ENCODE measurements at regions not wholly inside any gene's neighbourhood (a gene's known extent, or its start where the extent isn't known, plus 50 kb on each side); places are given as distances from the start of the nearest gene placed in this dataset.
"Not testable (repeated sequence)": the region's sequence is repeated elsewhere in the genome, so short reads cannot be mapped to it uniquely, and the experiment has no call there.

DNA sequence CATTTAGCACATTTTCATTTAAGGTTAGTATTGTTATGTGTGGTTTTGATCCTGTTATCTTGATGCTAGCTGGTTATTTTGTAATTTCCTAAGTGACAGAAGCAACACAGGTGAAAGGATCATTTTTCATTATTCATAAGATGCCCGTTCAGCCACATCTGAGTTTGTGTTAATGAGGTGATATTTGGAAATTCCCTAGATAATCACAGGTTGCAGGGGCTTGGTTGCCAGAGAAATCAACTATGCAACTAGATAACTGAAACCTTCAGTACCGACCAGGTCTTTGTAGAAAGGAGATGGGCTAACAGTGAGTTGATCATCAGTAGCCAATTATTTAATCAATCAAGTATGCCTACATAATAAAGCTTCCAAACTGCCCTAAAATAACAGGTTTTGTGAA, 121.3 kb upstream of the UFM1 start (continued):
- TF ChIP-seq ZC3H10 (CRISPR knock-in tag; IDR thresholded peaks at IDR 0.05) (no peak), ZNF70 (CRISPR knock-in tag; IDR thresholded peaks at IDR 0.05) (no peak), ZFP30 (CRISPR knock-in tag; IDR thresholded peaks at IDR 0.05) (no peak), ZNF8 (CRISPR knock-in tag; IDR thresholded peaks at IDR 0.05) (no peak), ESRRG (CRISPR knock-in tag; IDR thresholded peaks at IDR 0.05) (no peak)

DNA sequence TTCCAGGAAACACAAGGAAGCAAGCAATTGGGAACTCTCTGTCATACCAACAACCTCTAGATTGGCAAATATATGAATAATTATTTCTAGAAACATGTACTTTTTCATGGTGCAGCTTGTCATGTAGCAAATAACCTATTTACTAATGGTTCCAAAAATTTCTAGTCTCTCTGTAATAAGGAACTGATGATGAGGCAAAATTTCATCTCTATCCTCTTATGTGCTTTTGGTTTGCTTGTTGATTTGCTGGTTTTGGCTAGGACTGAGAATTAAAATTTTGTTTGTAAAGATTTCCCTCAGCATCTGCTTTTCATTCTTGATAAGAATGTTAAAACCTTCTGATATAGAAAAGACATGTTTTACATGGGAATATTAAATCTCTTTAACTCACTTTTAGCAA, 123.2 kb upstream of the UFM1 start:
- TF ChIP-seq CSDC2 (CRISPR knock-in tag; IDR thresholded peaks at IDR 0.05) = no peak
- no peak for TF ChIP-seq TCF4 (CRISPR knock-in tag; IDR thresholded peaks at IDR 0.05; ENCODE audit: borderline replicate concordance)
- TF ChIP-seq, protein P1, sequence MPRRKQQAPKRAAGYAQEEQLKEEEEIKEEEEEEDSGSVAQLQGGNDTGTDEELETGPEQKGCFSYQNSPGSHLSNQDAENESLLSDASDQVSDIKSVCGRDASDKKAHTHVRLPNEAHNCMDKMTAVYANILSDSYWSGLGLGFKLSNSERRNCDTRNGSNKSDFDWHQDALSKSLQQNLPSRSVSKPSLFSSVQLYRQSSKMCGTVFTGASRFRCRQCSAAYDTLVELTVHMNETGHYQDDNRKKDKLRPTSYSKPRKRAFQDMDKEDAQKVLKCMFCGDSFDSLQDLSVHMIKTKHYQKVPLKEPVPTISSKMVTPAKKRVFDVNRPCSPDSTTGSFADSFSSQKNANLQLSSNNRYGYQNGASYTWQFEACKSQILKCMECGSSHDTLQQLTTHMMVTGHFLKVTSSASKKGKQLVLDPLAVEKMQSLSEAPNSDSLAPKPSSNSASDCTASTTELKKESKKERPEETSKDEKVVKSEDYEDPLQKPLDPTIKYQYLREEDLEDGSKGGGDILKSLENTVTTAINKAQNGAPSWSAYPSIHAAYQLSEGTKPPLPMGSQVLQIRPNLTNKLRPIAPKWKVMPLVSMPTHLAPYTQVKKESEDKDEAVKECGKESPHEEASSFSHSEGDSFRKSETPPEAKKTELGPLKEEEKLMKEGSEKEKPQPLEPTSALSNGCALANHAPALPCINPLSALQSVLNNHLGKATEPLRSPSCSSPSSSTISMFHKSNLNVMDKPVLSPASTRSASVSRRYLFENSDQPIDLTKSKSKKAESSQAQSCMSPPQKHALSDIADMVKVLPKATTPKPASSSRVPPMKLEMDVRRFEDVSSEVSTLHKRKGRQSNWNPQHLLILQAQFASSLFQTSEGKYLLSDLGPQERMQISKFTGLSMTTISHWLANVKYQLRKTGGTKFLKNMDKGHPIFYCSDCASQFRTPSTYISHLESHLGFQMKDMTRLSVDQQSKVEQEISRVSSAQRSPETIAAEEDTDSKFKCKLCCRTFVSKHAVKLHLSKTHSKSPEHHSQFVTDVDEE (CRISPR knock-in tag; IDR thresholded peaks at IDR 0.05) = no peak
- TF ChIP-seq, protein P2, sequence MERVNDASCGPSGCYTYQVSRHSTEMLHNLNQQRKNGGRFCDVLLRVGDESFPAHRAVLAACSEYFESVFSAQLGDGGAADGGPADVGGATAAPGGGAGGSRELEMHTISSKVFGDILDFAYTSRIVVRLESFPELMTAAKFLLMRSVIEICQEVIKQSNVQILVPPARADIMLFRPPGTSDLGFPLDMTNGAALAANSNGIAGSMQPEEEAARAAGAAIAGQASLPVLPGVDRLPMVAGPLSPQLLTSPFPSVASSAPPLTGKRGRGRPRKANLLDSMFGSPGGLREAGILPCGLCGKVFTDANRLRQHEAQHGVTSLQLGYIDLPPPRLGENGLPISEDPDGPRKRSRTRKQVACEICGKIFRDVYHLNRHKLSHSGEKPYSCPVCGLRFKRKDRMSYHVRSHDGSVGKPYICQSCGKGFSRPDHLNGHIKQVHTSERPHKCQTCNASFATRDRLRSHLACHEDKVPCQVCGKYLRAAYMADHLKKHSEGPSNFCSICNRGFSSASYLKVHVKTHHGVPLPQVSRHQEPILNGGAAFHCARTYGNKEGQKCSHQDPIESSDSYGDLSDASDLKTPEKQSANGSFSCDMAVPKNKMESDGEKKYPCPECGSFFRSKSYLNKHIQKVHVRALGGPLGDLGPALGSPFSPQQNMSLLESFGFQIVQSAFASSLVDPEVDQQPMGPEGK (CRISPR knock-in tag; IDR thresholded peaks at IDR 0.05; ENCODE audit: borderline replicate concordance) = no peak
- TF ChIP-seq ARNTL (CRISPR knock-in tag; IDR thresholded peaks at IDR 0.05; ENCODE audit: borderline replicate concordance, low read depth) = no peak
- TF ChIP-seq, protein P3, sequence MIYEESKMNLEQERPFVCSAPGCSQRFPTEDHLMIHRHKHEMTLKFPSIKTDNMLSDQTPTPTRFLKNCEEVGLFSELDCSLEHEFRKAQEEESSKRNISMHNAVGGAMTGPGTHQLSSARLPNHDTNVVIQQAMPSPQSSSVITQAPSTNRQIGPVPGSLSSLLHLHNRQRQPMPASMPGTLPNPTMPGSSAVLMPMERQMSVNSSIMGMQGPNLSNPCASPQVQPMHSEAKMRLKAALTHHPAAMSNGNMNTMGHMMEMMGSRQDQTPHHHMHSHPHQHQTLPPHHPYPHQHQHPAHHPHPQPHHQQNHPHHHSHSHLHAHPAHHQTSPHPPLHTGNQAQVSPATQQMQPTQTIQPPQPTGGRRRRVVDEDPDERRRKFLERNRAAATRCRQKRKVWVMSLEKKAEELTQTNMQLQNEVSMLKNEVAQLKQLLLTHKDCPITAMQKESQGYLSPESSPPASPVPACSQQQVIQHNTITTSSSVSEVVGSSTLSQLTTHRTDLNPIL (CRISPR knock-in tag; IDR thresholded peaks at IDR 0.05; ENCODE audit: low read depth) = no peak
- no peak for TF ChIP-seq ZFP3 (CRISPR knock-in tag; IDR thresholded peaks at IDR 0.05)
- TF ChIP-seq GLIS3 (CRISPR knock-in tag; IDR thresholded peaks at IDR 0.05) = no peak
- TF ChIP-seq OSR1 (CRISPR knock-in tag; IDR thresholded peaks at IDR 0.05) = no peak
- no peak for TF ChIP-seq ZFP30 (CRISPR knock-in tag; IDR thresholded peaks at IDR 0.05)
- TF ChIP-seq BACH2 (CRISPR knock-in tag; IDR thresholded peaks at IDR 0.05; ENCODE audit: borderline replicate concordance) = no peak
- no peak for TF ChIP-seq ESRRG (CRISPR knock-in tag; IDR thresholded peaks at IDR 0.05)
- TF ChIP-seq PPARA (CRISPR knock-in tag; IDR thresholded peaks at IDR 0.05; ENCODE audit: borderline replicate concordance) = no peak
- no peak for TF ChIP-seq ZNF70 (CRISPR knock-in tag; IDR thresholded peaks at IDR 0.05)
- no peak for ATAC-seq

DNA sequence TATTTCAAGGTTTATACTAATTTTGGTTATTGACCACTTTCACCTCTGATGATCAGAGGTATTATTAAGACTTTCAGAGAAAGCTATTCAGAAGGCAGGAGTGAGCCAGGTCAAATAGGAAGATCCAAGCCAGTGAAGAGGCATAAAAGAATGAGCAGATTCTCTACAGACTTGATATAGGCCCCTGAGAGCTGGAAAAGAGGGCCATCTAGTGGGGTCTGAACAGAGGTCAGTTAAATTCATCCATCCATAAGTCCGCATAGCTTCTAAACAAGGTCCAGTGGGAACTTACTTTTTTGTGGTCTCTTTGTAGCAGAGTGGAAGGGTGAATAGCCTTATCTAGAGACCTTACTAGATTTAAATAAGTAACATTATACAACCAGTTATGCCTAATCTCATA, 126.6 kb upstream of the UFM1 start:
- TF ChIP-seq ZFP3 (CRISPR knock-in tag; IDR thresholded peaks at IDR 0.05) = no peak
- no peak for TF ChIP-seq PPARA (CRISPR knock-in tag; IDR thresholded peaks at IDR 0.05; ENCODE audit: borderline replicate concordance)
- TF ChIP-seq ARNTL (CRISPR knock-in tag; IDR thresholded peaks at IDR 0.05; ENCODE audit: borderline replicate concordance, low read depth) = no peak
- no peak for TF ChIP-seq ZFP30 (CRISPR knock-in tag; IDR thresholded peaks at IDR 0.05)
- ATAC-seq = peak; percentile 63

DNA sequence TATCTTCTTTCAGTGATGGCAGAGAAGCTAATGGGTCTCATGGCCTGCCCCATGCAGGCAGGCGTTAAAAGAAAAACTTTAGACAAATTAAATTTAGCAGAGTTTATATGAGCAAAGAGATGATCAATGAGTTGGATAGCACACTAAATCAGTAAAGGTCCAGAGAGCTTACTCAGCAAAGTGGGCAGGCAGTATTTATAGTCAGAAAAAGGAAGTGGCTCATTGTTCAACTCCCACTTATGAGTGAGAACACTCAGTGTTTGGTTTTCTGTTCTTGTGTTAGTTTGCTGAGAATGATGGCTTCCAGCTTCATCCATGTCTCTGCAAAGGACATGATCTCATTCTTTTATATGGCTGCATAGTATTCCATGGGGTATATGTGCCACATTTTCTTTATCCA, 128.5 kb upstream of the UFM1 start:
- not testable (repeated sequence) for ATAC-seq

DNA sequence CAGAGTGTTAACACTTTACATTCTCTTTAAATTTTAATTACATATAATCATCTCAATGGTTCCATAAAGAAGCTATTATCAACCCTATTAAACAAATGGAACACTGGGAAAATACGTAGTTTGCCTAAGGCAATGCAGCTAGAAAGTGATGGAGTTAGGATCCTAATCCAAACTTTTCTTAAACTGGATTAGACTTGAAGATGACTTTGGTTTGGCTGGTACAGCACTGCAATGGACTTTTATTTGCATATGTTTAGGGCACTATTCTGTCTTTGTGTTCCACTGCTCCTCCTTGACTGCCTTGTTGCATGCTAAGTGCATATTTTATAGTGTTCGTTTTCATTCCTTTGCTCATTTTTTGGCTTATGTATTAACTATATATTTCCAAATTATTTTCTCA, 133.5 kb upstream of the UFM1 start:
- no peak for TF ChIP-seq PPARA (CRISPR knock-in tag; IDR thresholded peaks at IDR 0.05; ENCODE audit: borderline replicate concordance)
- no peak for TF ChIP-seq TCF4 (CRISPR knock-in tag; IDR thresholded peaks at IDR 0.05; ENCODE audit: borderline replicate concordance)
- no peak for TF ChIP-seq SNAI2 (CRISPR knock-in tag; IDR thresholded peaks at IDR 0.05)
- no peak for TF ChIP-seq BACH2 (CRISPR knock-in tag; IDR thresholded peaks at IDR 0.05; ENCODE audit: borderline replicate concordance)
- no peak for TF ChIP-seq ZFP30 (CRISPR knock-in tag; IDR thresholded peaks at IDR 0.05)
- TF ChIP-seq ISL1 (CRISPR knock-in tag; IDR thresholded peaks at IDR 0.05) = no peak
- TF ChIP-seq GLIS3 (CRISPR knock-in tag; IDR thresholded peaks at IDR 0.05) = no peak
- TF ChIP-seq ZC3H10 (CRISPR knock-in tag; IDR thresholded peaks at IDR 0.05) = no peak
- TF ChIP-seq ARNTL (CRISPR knock-in tag; IDR thresholded peaks at IDR 0.05; ENCODE audit: borderline replicate concordance, low read depth) = no peak
- no peak for TF ChIP-seq TOX (CRISPR knock-in tag; IDR thresholded peaks at IDR 0.05; ENCODE audit: borderline replicate concordance)
- TF ChIP-seq ZFP3 (CRISPR knock-in tag; IDR thresholded peaks at IDR 0.05) = no peak
- TF ChIP-seq, protein P3 (CRISPR knock-in tag; IDR thresholded peaks at IDR 0.05; ENCODE audit: low read depth) = no peak
- TF ChIP-seq, protein P4, sequence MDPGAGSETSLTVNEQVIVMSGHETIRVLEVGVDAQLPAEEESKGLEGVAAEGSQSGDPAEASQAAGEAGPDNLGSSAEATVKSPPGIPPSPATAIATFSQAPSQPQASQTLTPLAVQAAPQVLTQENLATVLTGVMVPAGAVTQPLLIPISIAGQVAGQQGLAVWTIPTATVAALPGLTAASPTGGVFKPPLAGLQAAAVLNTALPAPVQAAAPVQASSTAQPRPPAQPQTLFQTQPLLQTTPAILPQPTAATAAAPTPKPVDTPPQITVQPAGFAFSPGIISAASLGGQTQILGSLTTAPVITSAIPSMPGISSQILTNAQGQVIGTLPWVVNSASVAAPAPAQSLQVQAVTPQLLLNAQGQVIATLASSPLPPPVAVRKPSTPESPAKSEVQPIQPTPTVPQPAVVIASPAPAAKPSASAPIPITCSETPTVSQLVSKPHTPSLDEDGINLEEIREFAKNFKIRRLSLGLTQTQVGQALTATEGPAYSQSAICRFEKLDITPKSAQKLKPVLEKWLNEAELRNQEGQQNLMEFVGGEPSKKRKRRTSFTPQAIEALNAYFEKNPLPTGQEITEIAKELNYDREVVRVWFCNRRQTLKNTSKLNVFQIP (CRISPR knock-in tag; IDR thresholded peaks at IDR 0.05; ENCODE audit: borderline replicate concordance, low read depth) = no peak
- TF ChIP-seq ZNF8 (CRISPR knock-in tag; IDR thresholded peaks at IDR 0.05) = no peak
- ATAC-seq = no peak
